GM21528 (cell line): ENCODE measurements at regions not wholly inside any gene's neighbourhood (a gene's known extent, or its start where the extent isn't known, plus 50 kb on each side); places are given as distances from the start of the nearest gene placed in this dataset.

Experiments
- ATAC-seq: cut with Tn5 transposase; IDR thresholded peaks from one replicate; pipeline ENCODE4 v1.9.1; 2021; ENCODE audit warnings: mild to moderate bottlenecking, moderate library complexity; ENCODE audit not compliant: unreplicated experiment, low FRiP score

- ATAC-seq = no peak
These were observed 97.8 kb downstream of the C16orf95 start for GRCh38 chr16:87219287-87219909.

- ATAC-seq = no peak
These were observed 95.6 kb downstream of the C16orf95 start for GRCh38 chr16:87221633-87222032.

- no peak for ATAC-seq
These were observed 94.9 kb downstream of the C16orf95 start for GRCh38 chr16:87222335-87222734.

- no peak for ATAC-seq
These were observed 93.4 kb downstream of the C16orf95 start for GRCh38 chr16:87223656-87224248.

- no peak for ATAC-seq
These were observed 90.3 kb downstream of the C16orf95 start for GRCh38 chr16:87226926-87227295.

GRCh38 chr16:87227296-87227951, 89.8 kb downstream of the C16orf95 start:
- no peak for ATAC-seq

GRCh38 chr16:87228363-87228762, 88.8 kb downstream of the C16orf95 start:
- ATAC-seq = no peak

GRCh38 chr16:87229230-87230188, 87.7 kb downstream of the C16orf95 start:
- no peak for ATAC-seq

GRCh38 chr16:87230571-87230970, 86.6 kb downstream of the C16orf95 start:
- ATAC-seq = no peak

- no peak for ATAC-seq
These were observed 85.9 kb downstream of the C16orf95 start for GRCh38 chr16:87231295-87231694.

GRCh38 chr16:87231911-87232310, 85.3 kb downstream of the C16orf95 start:
- no peak for ATAC-seq

- ATAC-seq = no peak
These were observed 83.3 kb downstream of the C16orf95 start for GRCh38 chr16:87233928-87234327.

- ATAC-seq = no peak
These were observed 82.6 kb downstream of the C16orf95 start for GRCh38 chr16:87234601-87235000.

GRCh38 chr16:87235810-87236515, 81.2 kb downstream of the C16orf95 start:
- no peak for ATAC-seq

GRCh38 chr16:87236516-87237115, 80.6 kb downstream of the C16orf95 start:
- no peak for ATAC-seq

- no peak for ATAC-seq
These were observed 78.9 kb downstream of the C16orf95 start for GRCh38 chr16:87238361-87238715.

- no peak for ATAC-seq
These were observed 77.6 kb downstream of the C16orf95 start for GRCh38 chr16:87239545-87239944.

GRCh38 chr16:87240211-87241136, 76.7 kb downstream of the C16orf95 start:
- no peak for ATAC-seq
